HuH-7.5 (cell line): ENCODE measurements at regions not wholly inside any gene's neighbourhood (a gene's known extent, or its start where the extent isn't known, plus 50 kb on each side); places are given as distances from the start of the nearest gene placed in this dataset.

ENCODE experiments used
- DNase-seq: peaks from one replicate; pipeline ENCODE4 v3.0.0; 2011; ENCODE audit warnings: low spot score

DNA sequence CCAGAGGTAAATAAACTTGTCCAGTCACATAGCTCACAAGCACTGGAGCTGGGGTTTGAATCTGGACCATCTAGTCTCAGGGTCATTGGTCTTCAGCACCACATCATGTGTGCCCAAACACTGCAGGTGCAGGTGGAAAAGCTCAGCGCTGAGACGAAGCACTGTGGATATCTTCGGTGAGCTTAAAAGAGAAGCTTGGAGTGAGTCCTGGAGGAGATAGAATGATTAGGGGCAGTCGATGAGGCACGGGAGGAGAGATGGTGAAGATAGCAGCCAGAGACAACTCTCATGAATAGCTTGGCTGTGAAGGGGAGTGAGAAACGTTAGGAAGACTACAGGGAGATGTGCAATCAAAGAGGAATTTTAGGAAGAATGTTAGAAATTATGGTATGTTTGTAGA, 389.3 kb downstream of the FGF9 start:
- no peak for DNase-seq

DNA sequence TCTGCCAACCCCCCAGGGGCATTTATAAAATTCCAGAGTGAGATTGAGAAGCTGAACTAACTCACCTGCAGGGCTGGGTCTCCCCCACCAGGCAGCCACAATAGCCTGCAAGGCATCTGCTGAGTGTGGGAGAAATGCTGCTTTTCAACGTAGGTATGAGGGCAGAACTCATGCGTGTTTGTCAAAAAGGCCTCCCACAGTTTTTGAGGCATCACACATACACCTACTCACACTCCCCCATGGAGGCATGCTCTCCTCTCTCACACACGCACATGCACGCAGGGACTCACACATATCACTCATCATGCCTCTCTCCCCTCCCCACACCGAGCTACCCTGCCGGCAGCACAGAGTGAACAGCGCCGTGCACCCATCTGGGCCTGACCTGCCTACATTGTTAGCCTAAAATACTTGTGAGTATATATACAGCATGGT, 390.5 kb downstream of the FGF9 start:
- DNase-seq, result no peak

DNA sequence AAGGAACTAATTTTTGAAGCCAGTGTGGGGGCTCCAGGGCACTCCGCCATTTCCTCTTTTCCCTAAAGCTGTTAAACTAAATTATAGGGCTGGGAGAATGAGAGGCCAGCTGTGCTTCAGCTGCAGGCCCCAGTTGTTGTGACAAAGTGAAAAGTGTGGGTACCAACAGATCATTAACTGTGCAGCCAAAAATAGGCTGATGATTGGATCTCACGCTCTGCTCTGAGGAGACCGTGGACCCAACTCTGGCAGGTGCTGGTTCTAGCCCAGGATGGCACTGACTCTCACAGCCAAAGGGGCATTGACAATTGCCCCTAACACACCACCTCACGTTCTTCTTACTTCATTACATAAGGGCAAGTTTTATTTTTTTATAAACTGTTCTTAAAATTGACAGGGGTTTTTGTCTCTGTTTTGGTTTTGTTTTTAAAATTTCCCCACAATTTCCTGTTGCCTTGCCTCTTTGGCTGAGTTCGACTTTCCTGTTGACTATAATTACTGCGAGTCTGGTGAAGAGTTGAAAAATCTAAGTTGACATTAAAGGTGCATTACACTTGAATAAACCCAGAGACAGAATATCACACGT, 391.0 kb downstream of the FGF9 start:
- DNase-seq, result no peak

DNA sequence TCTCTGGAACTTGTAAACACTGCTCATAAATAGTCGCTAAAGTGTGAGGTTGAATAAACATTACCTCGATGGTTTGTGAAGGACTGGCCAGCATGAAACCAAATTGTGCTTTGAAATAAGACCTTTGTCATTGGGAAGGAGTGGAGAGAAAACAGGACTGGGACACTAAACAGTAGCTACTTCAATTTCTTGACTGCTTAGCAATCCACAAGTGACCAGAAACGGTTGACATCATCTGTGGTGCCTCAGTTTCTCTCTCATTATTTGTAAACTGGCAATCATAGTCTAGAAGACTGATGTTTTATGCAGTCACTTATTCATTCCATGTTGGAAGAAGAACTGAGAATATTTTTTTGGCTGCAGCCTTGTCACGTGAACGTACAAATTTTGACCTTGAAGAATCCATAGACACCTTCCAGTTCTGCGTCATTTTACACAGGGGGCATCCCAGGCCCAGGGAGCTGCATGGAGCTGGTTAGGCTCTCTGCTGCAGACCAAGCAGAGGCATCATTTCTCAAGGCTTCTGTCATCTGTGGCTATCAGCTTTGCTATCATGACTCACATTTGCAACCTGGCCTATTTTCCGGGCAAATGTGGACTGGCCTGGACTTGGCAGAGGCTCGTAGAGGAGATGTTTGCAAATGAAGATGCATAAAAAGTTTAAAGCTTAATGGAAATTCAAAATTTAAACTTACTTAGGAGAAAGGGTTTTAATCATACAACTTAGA, 391.8 kb downstream of the FGF9 start:
- DNase-seq, result no peak

DNA sequence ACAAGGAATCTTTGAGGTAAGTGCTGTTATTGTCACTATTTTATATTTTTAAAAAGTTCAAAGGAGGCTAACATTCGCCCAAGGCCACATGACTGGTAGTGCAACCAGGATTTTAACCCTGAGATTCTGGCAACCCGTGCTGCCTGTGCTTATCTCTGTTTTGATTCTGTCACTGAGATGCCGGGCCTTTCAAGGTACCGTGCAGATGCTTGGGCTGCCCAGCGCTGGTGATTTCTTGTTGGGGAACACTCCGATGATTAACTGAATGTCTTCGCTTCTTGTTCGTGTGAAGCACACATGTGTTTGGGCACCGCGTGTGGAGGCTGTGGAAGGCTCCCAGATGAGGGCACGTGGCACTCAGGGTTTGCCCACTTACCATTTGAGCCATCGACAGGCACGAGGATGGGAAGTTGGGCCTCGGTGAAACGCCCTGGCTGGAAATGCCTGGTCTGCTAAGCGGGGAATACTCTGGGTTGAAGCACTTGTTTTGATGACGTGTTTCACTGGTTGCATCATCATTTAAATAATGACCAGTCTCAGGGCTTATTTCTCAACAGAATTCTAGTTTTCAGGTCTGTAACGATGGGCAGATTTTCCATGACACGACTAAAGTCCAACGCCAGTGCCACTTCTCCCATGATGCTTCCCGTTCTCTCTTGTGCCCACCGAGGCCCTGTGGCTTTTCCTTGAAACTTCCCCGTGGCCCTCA, 392.7 kb downstream of the FGF9 start:
- DNase-seq, result no peak

DNA sequence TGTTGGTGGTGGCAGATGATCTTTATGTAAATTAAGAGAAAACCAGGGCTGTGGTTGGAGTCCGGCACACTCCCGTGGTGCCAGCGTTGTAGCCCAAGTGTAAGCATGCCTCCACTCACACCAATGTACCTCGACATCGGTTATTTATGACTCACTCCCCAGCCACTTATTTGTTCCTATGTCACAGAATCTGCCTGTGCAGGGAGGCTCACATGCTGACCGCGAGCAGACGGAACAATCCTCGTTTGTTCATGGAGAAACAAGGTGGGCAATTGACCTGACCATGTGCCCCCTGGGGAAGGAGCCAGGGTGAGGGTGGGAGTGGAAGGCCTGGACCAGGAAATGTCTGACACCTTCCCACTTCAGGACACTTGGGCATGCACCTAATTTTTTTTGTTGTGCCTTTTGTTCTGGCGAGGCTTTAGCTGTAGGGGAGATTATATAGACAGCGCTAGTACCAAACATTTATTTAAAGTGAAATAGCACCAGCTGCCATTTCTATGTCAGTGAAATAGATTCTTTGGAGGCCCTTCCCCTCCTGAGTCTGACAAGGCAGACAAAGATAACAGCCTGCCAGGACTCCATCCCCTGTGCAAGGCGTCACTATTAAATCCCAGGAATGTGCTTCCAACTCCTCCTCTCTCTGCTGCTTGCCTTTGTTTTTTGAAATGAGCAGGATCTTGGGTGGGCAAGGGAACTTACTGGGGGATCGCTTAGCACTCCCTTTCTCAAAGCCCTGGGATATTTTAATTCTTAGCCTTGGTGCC, 394.2 kb downstream of the FGF9 start:
- DNase-seq, result no peak

DNA sequence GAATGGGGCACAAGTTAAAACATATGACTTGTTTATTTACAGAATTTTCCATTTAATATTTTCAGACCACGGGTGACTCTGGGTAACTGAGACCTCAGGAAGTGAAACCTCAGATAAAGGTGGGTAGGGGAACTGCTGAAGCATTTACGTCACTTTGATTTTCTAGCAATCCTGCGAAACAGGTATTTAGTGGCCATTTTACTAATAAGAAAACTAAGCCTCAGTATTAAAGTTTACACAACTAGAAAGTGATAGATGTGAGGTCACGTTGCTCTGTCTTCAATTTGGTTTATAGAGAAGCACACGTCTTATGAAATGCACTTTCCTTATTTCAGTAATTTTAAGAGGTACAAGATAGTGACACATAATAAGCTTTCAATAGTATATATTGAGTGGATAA, 402.8 kb downstream of the FGF9 start:
- no peak for DNase-seq

DNA sequence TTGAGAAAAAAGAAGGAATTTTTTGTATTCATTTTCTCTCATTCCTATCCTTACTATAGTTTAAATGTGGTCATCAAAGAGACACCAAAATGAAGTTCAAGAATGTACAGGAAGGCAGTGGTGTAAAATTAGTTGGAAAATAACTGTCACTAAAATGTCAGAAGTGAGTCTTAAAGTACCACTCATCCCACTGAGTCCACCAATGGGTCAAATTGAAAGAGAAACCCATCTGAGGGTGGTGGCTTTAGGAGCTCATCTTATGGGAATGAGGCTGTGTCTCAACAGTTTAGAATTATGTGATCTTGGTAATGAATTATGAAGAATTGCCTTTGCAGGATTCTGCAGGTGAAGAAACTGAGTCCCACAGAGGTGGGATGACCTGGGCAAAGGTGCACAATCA, 403.5 kb downstream of the FGF9 start:
- DNase-seq, result no peak

DNA sequence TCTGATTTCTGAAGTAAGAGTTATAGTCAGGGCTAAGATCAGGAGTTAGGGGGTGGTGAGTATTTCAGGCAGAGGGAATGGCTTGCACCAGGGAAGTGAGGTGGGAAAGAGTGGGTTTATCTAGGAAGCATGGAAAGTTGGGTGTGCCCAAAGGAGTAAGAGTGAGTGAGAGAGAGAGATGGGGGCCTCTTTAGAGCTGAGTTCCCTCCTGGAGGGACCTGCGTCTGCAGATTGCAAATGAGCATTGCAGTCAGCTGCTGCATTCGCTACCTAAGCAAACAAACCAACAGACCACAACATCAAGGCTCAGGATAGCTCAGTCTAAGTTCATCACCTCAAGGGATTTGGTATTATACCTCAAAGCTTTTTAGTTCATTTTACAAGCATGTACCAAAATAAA, 405.8 kb downstream of the FGF9 start:
- DNase-seq, result no peak

DNA sequence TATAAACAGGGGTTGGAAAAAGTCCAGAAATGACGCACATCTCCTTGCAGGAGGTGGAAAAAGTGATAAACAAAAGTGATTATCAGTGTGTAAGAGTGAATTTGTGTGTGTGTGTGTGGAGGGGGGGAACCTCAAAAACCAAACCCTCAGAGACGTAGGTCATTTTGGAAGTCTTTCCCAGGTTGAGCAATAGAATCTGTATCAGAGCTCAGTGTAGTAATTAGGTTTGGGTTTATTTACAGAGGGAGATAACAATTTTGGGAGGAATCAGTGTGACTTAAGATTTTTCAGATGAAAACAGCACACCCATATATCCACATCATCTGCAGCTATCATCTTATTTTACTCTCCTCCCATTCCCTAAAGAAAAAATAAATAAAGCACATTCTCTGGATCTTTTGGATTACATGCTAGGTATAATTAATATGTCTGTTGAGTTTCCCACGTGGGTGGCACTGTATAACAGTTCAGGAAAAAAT, 406.4 kb downstream of the FGF9 start:
- DNase-seq, result no peak

DNA sequence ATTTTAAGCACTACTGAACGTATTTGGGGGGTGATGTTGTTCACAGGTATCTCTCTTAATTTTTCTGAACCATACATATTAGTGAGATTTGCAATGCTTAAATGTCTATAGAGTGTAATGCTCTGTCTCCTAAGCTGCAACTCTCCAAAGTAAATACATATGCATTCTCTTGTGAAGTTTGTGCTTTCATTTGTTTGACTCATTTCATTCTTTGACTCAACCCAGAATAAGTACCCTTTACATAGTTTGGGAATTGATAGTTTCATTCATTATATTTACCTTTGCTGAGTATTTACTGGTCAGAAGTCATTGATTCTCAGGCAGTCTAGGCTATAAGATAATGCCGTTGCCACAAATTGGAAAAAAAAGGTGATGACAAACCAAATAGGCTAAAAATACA, 406.9 kb downstream of the FGF9 start:
- DNase-seq, result no peak

DNA sequence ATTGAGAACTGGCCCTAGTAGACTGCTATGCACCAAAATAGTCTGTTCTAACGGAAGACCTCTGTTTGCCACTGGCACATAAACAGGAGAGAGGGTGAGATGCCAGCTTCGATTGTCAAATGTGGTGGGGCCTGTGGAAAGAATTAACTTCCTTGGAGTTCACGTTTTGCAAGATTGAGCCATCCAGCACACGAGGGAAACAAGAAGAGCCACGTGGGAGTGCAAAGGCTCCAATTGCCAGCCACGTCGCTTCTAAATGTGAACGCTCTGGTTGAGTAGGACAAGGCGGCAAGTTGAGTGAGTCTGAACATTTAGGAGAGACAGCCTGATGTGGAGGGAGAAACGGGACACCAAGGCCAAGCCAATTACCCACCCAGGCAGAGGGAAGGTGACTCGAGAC, 409.1 kb downstream of the FGF9 start:
- no peak for DNase-seq

DNA sequence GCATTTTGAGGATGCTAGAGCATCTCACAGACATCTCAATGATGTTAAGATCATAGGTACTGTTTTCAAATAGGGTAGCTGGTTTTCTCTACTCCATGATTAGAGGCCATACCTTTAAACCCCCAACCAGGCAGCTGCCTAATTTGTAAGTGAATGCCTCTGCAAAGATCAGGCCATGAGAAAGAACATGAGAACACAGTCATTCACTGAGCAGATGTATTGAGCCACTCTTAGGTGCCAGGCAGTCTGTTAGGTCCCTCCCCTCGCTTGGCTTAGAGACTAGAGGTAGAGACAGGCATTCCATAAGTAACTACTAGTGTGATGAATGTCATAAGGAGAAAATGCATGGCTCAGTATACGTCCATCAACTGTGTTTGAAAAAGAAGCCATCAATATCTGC, 410.0 kb downstream of the FGF9 start:
- no peak for DNase-seq

DNA sequence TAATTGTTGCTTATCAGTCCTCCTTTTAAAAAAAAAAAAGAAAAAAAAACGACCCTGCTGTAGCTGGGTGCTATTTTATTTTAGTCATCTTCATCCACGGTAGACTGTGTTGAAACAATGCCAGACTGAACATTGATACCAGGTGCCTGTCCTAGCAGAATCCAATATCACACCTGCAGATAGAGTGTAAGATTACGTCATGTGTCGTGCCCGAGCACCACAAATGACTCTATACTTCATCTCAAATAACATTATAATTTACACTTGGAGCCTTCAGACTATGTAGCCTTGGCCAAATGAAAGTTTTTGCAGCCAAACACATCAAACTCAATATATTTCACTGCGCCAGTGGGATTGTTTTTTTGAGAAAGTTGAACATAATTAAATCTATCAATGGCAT, 410.6 kb downstream of the FGF9 start:
- DNase-seq, result no peak

DNA sequence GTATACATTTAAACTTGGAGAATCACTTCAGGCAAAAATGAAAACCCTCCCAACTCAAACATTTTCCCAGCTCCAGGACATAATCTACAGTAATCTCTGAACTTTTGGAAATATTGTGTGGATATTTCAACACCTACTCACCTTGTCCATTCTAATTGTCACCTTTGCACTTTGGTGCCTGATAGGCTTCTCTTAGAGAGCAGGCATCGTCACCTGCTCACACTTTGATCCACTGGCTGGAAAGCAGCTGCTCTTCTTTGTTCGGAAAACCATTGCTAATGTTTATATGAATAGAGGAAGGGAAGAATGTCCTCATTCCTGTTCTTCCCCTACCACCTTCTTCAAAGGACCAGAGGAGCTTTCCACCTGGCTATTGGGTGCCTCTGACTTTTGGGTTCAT, 411.2 kb downstream of the FGF9 start:
- no peak for DNase-seq

DNA sequence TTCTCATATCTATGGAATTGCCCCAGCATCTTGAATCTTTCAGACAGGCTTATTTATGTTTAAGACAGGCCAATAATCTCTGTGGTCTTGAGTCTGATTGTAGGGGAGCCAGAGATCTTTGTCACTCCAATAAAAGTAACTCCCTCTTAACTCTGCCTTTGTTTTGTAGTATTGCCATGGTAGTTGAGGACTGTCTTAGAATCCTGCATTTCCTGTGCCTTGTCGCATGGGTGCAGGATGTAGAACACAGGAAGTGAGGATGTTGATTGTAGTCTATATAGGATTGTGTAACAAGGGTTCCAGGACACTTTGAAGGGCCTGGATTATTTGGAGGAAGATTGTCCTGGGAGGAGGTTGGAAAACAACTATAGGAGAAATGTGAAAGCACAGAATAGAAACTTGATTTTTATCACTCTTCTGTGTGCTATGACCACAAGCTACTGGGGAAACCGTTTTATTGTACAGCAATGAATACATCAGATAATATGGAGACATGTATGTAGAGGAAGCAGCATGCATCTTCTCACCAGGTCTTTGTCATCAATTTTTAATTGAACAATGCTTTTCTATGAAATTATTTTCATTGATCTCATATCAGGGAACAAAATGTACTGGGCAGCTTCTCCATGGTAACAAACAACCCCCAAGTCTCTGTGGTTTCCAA, 411.7 kb downstream of the FGF9 start:
- DNase-seq, result no peak

DNA sequence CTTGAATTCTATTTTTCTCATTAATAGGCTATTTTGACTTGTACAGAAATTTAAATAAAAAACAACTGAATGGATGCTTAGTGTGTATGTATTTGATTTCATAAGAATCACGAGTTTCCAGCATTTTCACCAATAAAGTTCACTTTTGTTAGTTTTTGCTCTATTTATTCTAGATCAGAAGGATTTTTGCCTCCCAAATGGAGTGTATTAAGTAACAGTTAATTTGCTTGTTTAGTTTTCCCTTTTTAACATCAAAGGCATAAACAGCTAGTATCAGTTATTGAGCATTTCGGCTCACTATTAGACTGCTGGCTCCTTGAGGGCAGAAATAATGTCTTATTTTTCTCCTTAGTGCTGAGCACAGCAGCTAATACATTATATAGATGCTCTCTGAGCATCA, 414.1 kb downstream of the FGF9 start:
- DNase-seq, result no peak

DNA sequence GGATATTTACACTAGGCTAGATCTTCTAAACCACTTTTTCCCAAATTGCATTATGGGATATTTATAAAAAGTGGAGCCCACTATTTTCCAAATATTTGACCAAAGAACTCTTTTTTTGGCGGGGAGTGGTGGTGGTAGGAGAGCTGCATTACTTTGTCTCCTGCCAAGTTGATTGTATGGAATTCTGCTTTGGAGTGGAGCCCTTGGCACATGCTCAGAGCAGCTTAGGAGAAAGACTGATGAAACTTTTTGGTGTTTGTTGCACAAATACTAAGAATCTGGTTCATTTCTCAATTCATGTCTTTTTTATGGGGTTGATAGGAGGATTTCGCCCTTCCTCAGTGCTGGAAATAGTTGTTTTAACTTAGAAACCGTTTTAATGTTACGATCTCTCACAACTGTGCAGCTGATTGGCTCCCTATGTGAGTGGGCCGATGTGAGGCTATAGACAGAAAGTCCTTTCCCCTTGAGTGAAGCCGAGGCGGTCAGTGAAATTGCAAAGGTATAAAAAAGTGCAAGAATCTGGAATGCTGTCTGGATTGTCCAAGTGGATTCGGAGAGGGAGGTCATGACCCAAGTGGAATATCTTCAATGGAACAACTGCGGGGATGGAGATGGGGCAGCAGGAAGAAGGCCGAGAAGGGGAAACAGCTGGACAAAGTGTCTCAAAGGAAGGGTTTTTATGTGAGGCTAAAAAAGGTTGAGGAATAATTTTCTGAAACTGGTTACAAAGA, 415.9 kb downstream of the FGF9 start:
- no peak for DNase-seq

DNA sequence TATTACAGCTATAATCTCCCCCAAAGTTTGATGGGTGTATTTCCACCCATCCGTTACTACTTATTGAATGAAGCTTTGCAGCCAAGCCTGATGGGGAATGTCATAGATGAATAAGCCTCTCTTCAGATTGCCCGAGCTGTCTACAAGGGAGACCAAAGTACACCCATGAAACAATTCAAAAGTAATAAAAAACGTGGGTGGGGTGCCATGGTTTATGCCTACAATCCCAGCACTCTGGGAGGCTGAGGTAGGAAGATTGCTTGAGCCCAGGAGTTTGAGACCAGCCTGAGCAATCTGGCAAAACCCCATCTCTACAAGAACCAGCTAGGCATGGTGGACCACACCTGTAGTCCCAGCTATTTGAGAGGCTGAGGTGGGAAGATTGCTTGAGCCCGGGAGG, 419.2 kb downstream of the FGF9 start:
- DNase-seq, result no peak

DNA sequence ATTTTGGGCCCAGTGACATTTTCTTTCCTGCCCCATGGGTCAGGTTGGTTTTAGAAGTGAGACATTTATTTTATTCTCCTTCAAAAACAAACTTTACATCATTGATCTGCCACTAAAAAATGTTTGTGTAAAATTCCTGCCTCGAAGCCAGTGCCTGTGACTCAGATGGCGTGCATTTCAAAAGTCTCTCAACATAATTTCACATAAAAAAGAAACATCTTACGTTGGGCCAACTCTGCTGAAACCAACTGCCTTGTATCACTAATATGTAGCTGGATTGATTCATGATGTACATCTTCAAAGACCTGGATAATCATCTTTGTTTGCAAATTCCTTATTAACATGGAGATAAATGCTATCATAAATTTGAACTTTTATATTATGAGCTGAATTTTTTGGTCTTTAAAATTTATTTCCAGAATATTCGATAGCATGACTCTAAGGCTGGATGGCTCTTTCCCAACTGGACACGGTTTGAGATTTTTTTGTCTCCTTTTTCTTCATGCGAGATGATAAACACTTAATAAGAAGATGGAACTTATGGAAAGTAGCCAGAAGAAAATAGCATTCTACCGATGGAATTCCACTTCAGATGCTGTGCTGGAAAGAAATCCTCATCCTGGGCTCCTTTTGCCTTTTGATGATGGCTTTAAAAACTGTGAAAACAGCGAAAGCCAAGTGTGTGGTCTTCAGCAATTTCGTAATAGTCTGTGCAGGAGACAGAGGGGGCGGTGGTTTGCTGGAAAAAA, 420.5 kb downstream of the FGF9 start:
- no peak for DNase-seq

DNA sequence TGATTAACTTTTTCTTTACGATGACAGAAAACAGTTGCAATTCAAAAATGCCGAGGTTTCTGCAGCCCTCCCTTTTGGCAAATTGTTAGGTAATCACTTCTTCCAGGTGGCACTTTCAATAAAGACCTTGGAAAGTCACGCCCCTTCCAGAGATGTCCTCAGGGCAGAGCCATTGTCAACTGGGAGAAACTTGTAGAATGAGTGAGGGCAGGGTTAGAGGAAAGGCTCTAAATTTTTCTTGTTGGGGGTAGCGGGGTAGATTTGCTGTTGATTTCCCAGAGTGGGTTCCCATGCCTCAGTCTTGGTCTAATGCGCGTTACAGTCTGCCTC, 421.1 kb downstream of the FGF9 start:
- no peak for DNase-seq
